ENCODE measurements at regions not wholly inside any gene's neighbourhood (a gene's known extent, or its start where the extent isn't known, plus 50 kb on each side); places are given as distances from the start of the nearest gene placed in this dataset.

- TF ChIP-seq EZH2 (IDR thresholded peaks at IDR 0.05; ENCODE audit: borderline replicate concordance, low read length): no peak
- TF ChIP-seq, protein P1, sequence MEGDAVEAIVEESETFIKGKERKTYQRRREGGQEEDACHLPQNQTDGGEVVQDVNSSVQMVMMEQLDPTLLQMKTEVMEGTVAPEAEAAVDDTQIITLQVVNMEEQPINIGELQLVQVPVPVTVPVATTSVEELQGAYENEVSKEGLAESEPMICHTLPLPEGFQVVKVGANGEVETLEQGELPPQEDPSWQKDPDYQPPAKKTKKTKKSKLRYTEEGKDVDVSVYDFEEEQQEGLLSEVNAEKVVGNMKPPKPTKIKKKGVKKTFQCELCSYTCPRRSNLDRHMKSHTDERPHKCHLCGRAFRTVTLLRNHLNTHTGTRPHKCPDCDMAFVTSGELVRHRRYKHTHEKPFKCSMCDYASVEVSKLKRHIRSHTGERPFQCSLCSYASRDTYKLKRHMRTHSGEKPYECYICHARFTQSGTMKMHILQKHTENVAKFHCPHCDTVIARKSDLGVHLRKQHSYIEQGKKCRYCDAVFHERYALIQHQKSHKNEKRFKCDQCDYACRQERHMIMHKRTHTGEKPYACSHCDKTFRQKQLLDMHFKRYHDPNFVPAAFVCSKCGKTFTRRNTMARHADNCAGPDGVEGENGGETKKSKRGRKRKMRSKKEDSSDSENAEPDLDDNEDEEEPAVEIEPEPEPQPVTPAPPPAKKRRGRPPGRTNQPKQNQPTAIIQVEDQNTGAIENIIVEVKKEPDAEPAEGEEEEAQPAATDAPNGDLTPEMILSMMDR (conservative IDR thresholded peaks at IDR 0.05 in 1 of 2, IDR thresholded peaks at IDR 0.05 in 1 of 2; ENCODE audit: extremely low read depth in 1 of 2, insufficient read depth in 1 of 2, low read depth in 1 of 2, low read length in 2 of 2): no peak
Observed at GRCh38 chr15:95302809-95303208, 1027.7 kb upstream of the NR2F2 start.
